ENCODE measurements at regions not wholly inside any gene's neighbourhood (a gene's known extent, or its start where the extent isn't known, plus 50 kb on each side); places are given as distances from the start of the nearest gene placed in this dataset.

DNA sequence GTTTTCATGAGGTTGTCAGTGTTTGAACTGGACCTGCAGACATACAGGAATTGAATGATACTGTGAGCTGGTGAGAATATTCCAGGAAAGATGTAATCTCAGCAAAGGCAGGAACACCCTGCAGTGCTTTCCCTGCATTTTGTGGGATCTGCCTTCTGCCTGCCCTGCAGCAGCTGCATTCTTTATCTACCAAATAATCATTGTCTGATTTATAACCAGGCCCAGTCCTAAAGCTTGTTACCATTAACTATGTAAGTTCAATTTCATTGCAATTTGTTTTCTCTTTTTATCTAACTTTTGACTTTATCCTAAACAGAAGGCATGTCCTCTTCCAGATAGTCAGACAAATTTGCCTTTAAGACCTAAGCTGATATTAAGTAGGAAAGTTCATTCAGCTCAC is 99.8 kb upstream of the NOCT start:
- in situ Hi-C loops (cut with MboI; ENCODE audit: low sequenced_read_pairs): no loop called here
- Histone ChIP-seq H3K9me3 (no peaks in the 10 kb centered on the region), H3K36me3 (replicated peaks) (no peaks in the 10 kb centered on the region), H3K27me3 (ENCODE audit: low read depth) (no peaks in the 10 kb centered on the region), H3K4me1 (peaks cover 16% of the 10 kb centered on the region), H3K4me3 (no peak overlapping the region)
- DNase-seq (ENCODE audit: low spot score in 2 of 2): no peak

DNA sequence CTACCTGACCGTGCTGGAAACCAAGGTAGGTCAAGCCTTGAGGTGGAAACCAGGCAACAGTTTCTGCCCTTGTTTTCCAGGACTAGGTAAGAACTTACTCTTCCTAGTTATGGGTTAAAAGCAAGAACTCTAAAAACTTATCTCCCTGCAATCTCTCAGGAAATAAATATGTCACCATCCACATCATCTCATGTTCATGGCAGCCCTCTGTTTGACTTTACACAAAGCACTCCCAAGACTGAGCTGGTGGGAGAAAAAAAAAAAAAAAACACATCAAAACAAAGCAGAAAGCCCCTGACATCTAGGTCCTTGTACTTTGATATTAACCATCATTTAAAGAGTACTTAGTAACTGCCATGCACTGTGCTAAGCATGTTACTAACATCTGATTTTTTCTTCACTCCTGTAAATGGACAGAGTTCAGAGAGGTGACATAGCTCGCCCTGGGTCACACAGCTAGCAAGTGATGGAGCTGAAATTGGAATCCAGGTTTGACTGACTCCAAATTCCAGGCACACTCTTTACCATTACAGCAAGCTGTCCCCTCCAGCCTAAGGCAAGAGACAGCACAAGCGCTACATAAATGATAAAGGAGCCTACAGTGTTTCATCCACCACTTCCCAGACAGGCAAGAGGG is 102.8 kb upstream of the NOCT start:
- no peaks in the 10 kb centered on the region for H3K9me3 ChIP-seq
- no peaks in the 10 kb centered on the region for H3K36me3 ChIP-seq (replicated peaks)
- no peak for DNase-seq (ENCODE audit: low spot score in 2 of 2)
- H3K27me3 ChIP-seq (ENCODE audit: low read depth): no peaks in the 10 kb centered on the region
- in situ Hi-C loops (cut with MboI; ENCODE audit: low sequenced_read_pairs): no loop called here
- H3K4me3 ChIP-seq: no peak overlapping the region
- H3K4me1 ChIP-seq: peaks cover 13% of the 10 kb centered on the region

DNA sequence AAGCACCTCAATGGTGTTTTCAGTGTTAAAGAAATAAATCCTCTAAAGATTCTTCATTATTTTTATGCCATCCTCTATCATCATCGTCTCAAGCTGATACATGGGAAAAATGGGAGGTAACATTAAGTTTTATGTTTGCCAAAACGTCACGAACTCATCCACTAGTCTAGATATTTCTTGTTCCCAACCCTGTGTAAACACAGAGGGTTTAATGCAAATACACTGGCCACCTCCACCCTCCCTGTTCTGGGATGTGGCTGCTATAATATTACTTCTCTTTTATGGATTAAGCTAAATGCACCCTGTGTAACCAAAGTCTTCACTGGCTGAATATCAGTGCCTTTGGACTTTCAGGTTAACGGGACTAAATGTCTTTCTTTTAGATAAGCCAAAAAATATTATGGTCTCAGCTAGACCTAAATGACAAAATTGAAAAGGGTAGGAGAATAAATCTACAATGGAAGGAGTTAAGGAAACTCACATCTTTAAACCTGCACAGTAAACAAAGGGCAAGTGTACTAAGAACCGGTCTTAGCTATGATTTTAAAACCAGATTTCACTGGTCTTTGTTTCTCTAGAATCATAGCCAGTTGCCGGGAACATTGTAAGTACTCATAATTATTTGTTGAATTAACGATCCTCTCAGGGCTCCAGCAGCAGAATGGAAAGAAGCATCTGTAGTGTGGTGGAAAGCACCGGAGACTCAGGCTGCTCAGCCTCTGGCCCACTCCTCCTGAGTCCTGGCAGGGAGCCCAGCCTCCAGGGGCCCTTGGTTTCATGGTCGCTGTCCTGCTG is 103.5 kb upstream of the NOCT start:
- H3K4me3 ChIP-seq: no peak overlapping the region
- peaks cover 13% of the 10 kb centered on the region for H3K4me1 ChIP-seq
- in situ Hi-C loops (cut with MboI; ENCODE audit: low sequenced_read_pairs): no loop called here
- no peaks in the 10 kb centered on the region for H3K27me3 ChIP-seq (ENCODE audit: low read depth)
- H3K9me3 ChIP-seq: no peaks in the 10 kb centered on the region
- peak in 1 of 2 experiments; percentile 22 for DNase-seq (ENCODE audit: low spot score in 2 of 2)
- H3K36me3 ChIP-seq (replicated peaks): no peaks in the 10 kb centered on the region

DNA sequence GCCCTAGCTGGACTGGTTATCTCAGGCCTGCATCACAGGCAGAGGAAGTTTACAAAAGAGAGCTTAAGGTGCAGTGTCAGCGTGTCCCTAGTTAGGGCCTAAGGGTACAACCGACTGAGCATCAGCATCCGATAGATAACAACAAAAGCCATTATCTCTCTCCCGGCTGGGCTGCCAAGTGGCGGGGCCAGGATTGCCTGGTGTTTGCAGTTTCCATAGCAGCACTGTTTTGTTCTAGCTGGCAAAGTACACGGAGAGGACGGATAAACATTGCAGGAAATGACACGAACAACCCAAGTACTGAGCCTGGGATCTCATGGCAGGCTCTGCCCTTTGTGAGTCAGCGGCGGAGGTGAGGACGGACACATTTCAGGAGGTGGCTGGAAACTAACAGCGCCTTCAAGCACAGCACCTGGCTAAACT is 104.7 kb upstream of the NOCT start:
- peaks cover 13% of the 10 kb centered on the region for H3K4me1 ChIP-seq
- no peaks in the 10 kb centered on the region for H3K36me3 ChIP-seq (replicated peaks)
- in situ Hi-C loops (cut with MboI; ENCODE audit: low sequenced_read_pairs): no loop called here
- H3K9me3 ChIP-seq: no peaks in the 10 kb centered on the region
- peak; percentile 12 to 53 for DNase-seq (ENCODE audit: low spot score in 2 of 2)
- no peaks in the 10 kb centered on the region for H3K27me3 ChIP-seq (ENCODE audit: low read depth)
- H3K4me3 ChIP-seq: no peak overlapping the region

DNA sequence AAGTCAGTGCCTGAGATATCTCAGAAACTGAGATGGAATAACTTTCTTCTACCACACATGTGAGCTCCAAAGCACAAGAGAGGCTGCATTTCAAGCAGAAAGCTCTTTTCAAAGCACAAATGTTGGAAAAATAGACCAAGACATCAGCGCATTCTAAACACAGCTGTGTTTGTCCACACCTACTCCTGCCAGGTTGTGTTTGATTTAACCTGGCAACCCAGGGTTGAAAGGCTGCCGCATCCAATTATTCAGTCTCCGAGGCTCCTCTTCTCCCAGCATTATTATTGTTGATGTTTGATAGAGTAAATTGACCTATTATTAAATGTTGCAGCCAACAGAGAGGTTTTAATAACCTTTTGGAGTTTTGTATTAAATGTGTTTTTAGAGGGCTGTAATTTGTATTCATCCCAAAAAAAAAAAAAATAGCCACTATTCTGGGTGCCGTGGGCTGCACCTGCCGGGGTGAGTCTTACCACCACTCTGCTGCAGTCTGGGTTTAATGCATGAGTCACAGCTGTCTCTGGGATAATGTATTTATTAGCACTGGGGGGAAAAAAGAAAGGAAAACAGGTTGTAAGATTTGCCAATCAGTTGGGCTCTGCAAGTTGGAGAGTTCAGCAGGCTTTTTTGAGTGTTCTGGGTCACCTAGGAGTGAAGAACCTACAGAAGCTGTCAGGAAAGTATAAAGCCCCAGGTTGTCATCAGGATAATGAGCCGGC is 105.2 kb upstream of the NOCT start:
- H3K4me3 ChIP-seq: no peak overlapping the region
- in situ Hi-C loops (cut with MboI; ENCODE audit: low sequenced_read_pairs): no loop called here

DNA sequence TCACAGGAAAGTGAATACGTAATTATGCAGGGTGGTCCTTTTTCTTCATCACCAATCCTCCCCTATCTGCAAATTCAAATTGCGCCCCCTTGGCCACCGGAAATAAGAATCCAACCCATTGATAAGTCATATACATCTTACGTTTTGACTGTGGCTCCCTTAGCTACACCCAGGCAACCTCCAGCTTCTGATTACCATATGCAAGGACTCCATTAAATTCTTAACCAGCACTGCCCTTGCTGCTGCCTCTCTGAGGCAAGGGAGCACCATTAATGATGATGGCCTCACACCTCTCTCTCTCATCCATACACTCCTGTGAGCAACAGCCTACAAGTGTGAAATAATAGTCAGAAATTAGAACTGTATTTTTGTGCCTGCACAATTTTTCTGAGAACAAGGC is 106.0 kb upstream of the NOCT start:
- Histone ChIP-seq H3K9me3 (no peaks in the 10 kb centered on the region), H3K4me1 (peaks cover 13% of the 10 kb centered on the region), H3K27me3 (ENCODE audit: low read depth) (no peaks in the 10 kb centered on the region), H3K4me3 (no peak overlapping the region), H3K36me3 (replicated peaks) (no peaks in the 10 kb centered on the region)
- in situ Hi-C loops (cut with MboI; ENCODE audit: low sequenced_read_pairs): no loop called here
- no peak for DNase-seq (ENCODE audit: low spot score in 2 of 2)

More for the DNA sequence above, 105.2 kb upstream of the NOCT start:
- Histone ChIP-seq H3K27me3 (ENCODE audit: low read depth) (no peaks in the 10 kb centered on the region), H3K36me3 (replicated peaks) (no peaks in the 10 kb centered on the region), H3K4me1 (peaks cover 13% of the 10 kb centered on the region), H3K9me3 (no peaks in the 10 kb centered on the region)
- no peak for DNase-seq (ENCODE audit: low spot score in 2 of 2)

DNA sequence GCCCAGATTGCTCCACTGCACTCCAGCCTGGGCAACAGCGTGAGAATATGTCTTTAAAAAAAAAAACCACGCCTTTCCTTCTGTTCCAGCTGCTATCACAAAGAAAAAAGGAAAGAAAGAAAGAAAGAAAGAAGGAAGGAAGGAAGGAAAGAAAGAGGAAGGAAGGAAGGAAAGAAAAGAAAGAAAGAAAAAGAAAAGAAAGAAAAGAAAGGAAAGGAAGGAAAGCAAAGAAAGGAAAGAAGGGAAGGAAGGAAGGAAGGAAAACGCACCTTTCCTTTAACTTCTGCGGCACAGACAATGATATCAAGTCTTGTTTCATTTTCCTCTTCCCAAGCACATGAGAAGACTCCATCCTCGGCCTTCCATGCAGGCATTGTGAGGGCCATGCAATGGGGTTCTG is 107.4 kb upstream of the NOCT start:
- H3K27me3 ChIP-seq (ENCODE audit: low read depth): no peaks in the 10 kb centered on the region
- DNase-seq (ENCODE audit: low spot score in 2 of 2): no peak
- peaks cover 13% of the 10 kb centered on the region for H3K4me1 ChIP-seq
- H3K36me3 ChIP-seq (replicated peaks): no peaks in the 10 kb centered on the region
- H3K9me3 ChIP-seq: no peaks in the 10 kb centered on the region
- H3K4me3 ChIP-seq: no peak overlapping the region
- in situ Hi-C loops (cut with MboI; ENCODE audit: low sequenced_read_pairs): no loop called here

DNA sequence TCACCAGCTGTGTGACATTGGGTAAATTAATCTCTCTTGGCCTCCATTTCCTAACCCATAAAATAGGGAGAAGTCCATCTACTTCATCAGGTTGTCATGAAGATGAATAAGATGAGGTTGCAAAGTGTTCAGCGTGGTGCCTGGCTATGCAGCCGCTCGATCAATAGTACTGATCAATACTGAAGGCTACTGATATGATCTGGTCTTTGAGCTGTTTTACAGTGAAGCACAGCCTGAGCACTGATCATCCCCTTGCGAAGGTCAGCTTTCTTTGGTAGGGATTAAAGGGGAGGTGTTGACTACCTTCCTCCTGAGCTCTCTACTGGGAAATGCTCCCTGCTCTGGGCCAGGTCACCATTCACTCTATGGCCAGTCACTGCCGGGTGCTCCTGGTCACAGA is 108.4 kb upstream of the NOCT start:
- Histone ChIP-seq H3K27me3 (ENCODE audit: low read depth) (no peaks in the 10 kb centered on the region), H3K4me1 (peaks cover 10% of the 10 kb centered on the region), H3K36me3 (replicated peaks) (no peaks in the 10 kb centered on the region), H3K4me3 (no peak overlapping the region), H3K9me3 (no peaks in the 10 kb centered on the region)
- no peak for DNase-seq (ENCODE audit: low spot score in 2 of 2)
- in situ Hi-C loops (cut with MboI; ENCODE audit: low sequenced_read_pairs): no loop called here

DNA sequence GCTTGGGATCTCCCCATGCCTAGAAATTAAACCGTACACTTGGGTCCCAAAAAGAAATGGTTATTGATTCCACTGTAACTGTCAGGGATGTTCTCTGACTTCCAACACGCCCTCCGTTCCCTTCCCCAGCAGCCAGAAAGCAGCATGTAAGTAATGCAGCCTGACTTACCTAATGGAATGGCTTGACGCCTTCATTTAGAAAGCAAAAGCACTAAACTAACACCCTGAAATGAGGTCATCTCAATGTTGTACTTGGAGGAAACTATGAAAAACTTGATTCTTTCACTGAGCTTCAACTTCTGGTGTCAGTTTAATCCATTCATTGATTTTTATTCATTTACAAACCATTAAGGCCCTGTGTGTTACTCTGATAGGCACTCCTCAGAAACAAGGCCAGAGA is 110.8 kb upstream of the NOCT start:
- H3K4me3 ChIP-seq: no peak overlapping the region
- in situ Hi-C loops (cut with MboI; ENCODE audit: low sequenced_read_pairs): no loop called here
- no peaks in the 10 kb centered on the region for H3K27me3 ChIP-seq (ENCODE audit: low read depth)

DNA sequence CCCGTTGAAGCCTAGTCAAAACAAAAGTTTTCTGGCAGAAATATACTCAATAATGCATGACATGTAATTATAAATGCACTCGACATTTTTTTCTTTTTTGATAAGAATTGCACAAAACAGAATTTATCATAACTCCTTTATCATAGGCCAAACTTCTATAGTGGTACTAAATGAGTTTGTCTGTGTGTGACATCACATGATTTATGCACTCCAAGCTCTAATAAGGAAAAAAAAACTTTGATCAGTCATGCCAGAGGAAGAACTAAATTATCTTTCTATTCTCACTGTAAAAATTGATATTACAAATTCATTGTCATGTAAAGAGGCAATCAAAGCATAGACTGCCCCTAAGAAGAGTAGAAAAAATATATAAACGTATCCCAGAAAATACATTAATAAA is 112.4 kb upstream of the NOCT start:
- in situ Hi-C loops (cut with MboI; ENCODE audit: low sequenced_read_pairs): no loop called here
- Histone ChIP-seq H3K36me3 (replicated peaks) (no peaks in the 10 kb centered on the region), H3K4me1 (no peaks in the 10 kb centered on the region; the same call in 1 of the 2 replicates), H3K4me3 (no peak overlapping the region), H3K9me3 (no peaks in the 10 kb centered on the region), H3K27me3 (ENCODE audit: low read depth) (no peaks in the 10 kb centered on the region)
- DNase-seq (ENCODE audit: low spot score in 2 of 2): no peak

More for the DNA sequence above, 110.8 kb upstream of the NOCT start:
- H3K36me3 ChIP-seq (replicated peaks): no peaks in the 10 kb centered on the region
- no peaks in the 10 kb centered on the region; the same call in 1 of the 2 replicates for H3K4me1 ChIP-seq
- no peaks in the 10 kb centered on the region for H3K9me3 ChIP-seq
- no peak for DNase-seq (ENCODE audit: low spot score in 2 of 2)

DNA sequence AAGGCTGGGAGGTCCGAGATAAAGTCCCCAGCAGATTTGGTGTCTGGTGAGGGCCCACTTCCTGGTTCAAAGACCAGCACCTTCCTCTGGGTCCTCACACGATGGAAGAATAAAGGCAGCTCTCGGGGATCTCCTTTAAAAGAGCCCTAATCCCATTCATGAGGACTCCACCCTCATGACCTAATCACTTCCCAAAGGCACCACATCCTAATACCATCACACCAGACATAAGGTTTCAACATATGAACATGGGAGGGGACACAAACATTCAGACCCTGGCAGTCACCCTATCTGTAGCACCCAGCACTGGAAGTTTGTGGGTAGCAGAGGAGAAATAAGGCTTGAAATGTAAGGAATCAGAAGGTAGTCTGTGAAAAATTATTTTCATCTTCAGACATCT is 112.9 kb upstream of the NOCT start:
- Histone ChIP-seq H3K4me1 (no peaks in the 10 kb centered on the region; the same call in 1 of the 2 replicates), H3K9me3 (no peaks in the 10 kb centered on the region)
- in situ Hi-C loops (cut with MboI; ENCODE audit: low sequenced_read_pairs): no loop called here

DNA sequence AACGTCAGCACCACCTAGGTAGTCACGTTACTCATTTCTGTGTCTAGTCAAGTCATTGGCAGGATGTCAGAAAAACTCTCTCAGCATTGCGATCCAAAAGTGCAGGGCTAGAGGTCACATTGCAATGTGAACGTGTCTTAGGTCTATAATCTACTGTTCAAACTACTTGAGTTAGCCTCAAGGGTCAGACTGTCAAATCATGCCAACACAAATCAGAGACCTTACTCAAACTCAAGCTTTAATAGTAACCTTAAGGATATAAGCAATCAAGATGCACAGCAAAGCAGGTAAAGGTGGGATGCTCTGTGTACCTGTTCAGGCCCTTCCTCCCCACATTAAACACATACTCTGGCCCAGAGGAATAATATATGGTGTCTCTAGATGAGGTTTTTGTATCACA is 114.4 kb upstream of the NOCT start:
- H3K9me3 ChIP-seq: no peaks in the 10 kb centered on the region
- in situ Hi-C loops (cut with MboI; ENCODE audit: low sequenced_read_pairs): no loop called here
- no peaks in the 10 kb centered on the region for H3K36me3 ChIP-seq (replicated peaks)
- H3K27me3 ChIP-seq (ENCODE audit: low read depth): no peaks in the 10 kb centered on the region
- DNase-seq (ENCODE audit: low spot score in 2 of 2): no peak
- no peak overlapping the region for H3K4me3 ChIP-seq
- no peaks in the 10 kb centered on the region; the same call in 1 of the 2 replicates for H3K4me1 ChIP-seq

More for the DNA sequence above, 112.9 kb upstream of the NOCT start:
- DNase-seq (ENCODE audit: low spot score in 2 of 2): no peak
- H3K4me3 ChIP-seq: no peak overlapping the region
- no peaks in the 10 kb centered on the region for H3K27me3 ChIP-seq (ENCODE audit: low read depth)
- H3K36me3 ChIP-seq (replicated peaks): no peaks in the 10 kb centered on the region

DNA sequence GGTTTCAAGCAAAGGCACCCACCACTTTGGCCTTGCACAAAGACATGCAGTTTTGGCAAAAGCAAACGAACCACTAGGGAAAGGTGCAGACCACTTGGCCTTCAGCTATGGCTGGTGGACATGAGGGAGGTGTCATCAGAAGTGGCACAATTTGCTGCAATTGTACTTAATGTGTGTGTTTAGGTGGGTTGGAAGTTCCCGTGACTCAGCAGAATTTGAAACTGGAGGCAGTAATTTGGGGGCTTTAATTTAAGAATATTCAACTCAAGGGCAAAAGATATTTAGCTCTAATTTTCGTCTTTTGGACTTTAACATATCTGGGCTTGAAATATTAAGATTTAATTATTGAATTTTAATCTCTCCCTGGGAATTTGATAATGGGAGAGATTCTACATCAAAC is 115.6 kb upstream of the NOCT start:
- no peaks in the 10 kb centered on the region; the same call in 1 of the 2 replicates for H3K4me1 ChIP-seq
- H3K36me3 ChIP-seq (replicated peaks): no peaks in the 10 kb centered on the region
- in situ Hi-C loops (cut with MboI; ENCODE audit: low sequenced_read_pairs): no loop called here
- no peak for DNase-seq (ENCODE audit: low spot score in 2 of 2)
- no peaks in the 10 kb centered on the region for H3K27me3 ChIP-seq (ENCODE audit: low read depth)
- no peaks in the 10 kb centered on the region for H3K9me3 ChIP-seq
- H3K4me3 ChIP-seq: no peak overlapping the region

DNA sequence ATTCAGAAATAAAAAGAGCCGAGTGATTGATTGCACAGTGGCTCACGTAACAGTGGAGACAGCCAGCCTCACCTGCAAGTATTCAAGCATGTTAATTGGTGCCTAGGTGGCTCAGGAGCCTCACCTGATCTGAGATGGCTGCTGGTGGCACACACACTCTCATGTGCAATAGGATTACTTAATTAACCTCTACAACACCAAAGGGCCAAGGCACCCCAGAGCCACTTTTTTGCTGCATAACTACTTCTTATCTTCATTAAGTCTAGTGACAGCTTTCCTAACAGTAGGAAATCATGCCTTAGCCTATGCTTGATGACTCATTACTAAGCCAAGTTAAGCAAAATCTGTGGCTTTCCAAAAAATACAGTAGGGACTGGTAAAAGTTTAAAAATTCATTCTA is 117.3 kb upstream of the NOCT start:
- Histone ChIP-seq H3K4me3 (no peak overlapping the region), H3K27me3 (ENCODE audit: low read depth) (no peaks in the 10 kb centered on the region), H3K9me3 (no peaks in the 10 kb centered on the region), H3K4me1 (no peaks in the 10 kb centered on the region; the same call in 1 of the 2 replicates), H3K36me3 (replicated peaks) (no peaks in the 10 kb centered on the region)
- in situ Hi-C loops (cut with MboI; ENCODE audit: low sequenced_read_pairs): no loop called here
- no peak for DNase-seq (ENCODE audit: low spot score in 2 of 2)
